B cell (primary cell): ENCODE measurements at regions not wholly inside any gene's neighbourhood (a gene's known extent, or its start where the extent isn't known, plus 50 kb on each side); places are given as distances from the start of the nearest gene placed in this dataset.

Experiments
- CTCF ChIP-seq: fragments of 200-600 bp; IDR thresholded peaks from one replicate; pipeline ENCODE4 v1.8.0; 2022; ENCODE audit warnings: antibody characterized with exemption, mild to moderate bottlenecking
- EZH2 ChIP-seq: IDR thresholded peaks from 2 replicates; pipeline ENCODE4 v1.6.1; 2012; ENCODE audit warnings: borderline replicate concordance, low read depth, mild to moderate bottlenecking, moderate library complexity, low read length; ENCODE audit not compliant: insufficient read depth, poor library complexity, severe bottlenecking

- no peak for TF ChIP-seq CTCF
- TF ChIP-seq EZH2: no peak
Measured at GRCh38 chr18:10240973-10241372, 213.5 kb upstream of the APCDD1 start.
